Frontal cortex (tissue), 3 donors: ENCODE measurements at regions not wholly inside any gene's neighbourhood (a gene's known extent, or its start where the extent isn't known, plus 50 kb on each side); places are given as distances from the start of the nearest gene placed in this dataset.
A peak's percentile ranks its signal among the peaks of the same experiment; 100 is the strongest.

Source experiments
- DNase-seq, 2 donors: peaks; one replicate each; pipeline ENCODE4 v3.0.0; 2012; ENCODE audit warnings: low spot score in 2 of 2
- FAIRE-seq: peaks from 2 replicates; lab custom pipeline; 2012; peaks lifted over from hg19 to GRCh38; lab: Jason Lieb, UNC
- donor health status: control.
- donor health status: control.
- donor health status: control.

- DNase-seq (no peak), FAIRE-seq (no peak)
Measured at GRCh38 chr3:148315756-148316155, 381.9 kb upstream of the AGTR1 start.

- DNase-seq: no peak
- no peak for FAIRE-seq
Measured at GRCh38 chr3:148318240-148318639, 379.5 kb upstream of the AGTR1 start.

GRCh38 chr3:148319161-148319915 lies 378.4 kb upstream of the AGTR1 start:
- no peak for FAIRE-seq
- no peak for DNase-seq

GRCh38 chr3:148319960-148320359 lies 377.7 kb upstream of the AGTR1 start:
- DNase-seq (no peak), FAIRE-seq (peak; percentile 28)

GRCh38 chr3:148329481-148330235 lies 368.0 kb upstream of the AGTR1 start:
- no peak for DNase-seq
- FAIRE-seq: peak; percentile 94

- FAIRE-seq: no peak
- DNase-seq: no peak
Measured at GRCh38 chr3:148330542-148330941, 367.2 kb upstream of the AGTR1 start.

- no peak for FAIRE-seq
- DNase-seq: no peak
Measured at GRCh38 chr3:148331081-148331846, 366.4 kb upstream of the AGTR1 start.

- FAIRE-seq (no peak), DNase-seq (no peak)
Measured at GRCh38 chr3:148332509-148332908, 365.2 kb upstream of the AGTR1 start.

- DNase-seq: no peak
- FAIRE-seq: no peak
Measured at GRCh38 chr3:148333091-148333490, 364.6 kb upstream of the AGTR1 start.

- no peak for DNase-seq
Measured at GRCh38 chr3:148335612-148336011, 362.1 kb upstream of the AGTR1 start.

GRCh38 chr3:148343416-148343815 lies 354.3 kb upstream of the AGTR1 start:
- FAIRE-seq (no peak), DNase-seq (no peak)

More at GRCh38 chr3:148335612-148336011, 362.1 kb upstream of the AGTR1 start:
- no peak for FAIRE-seq

GRCh38 chr3:148344521-148344920 lies 353.2 kb upstream of the AGTR1 start:
- DNase-seq: no peak
- FAIRE-seq: no peak

GRCh38 chr3:148360051-148360450 lies 337.7 kb upstream of the AGTR1 start:
- FAIRE-seq: no peak
- no peak for DNase-seq

GRCh38 chr3:148366743-148367410 lies 330.8 kb upstream of the AGTR1 start:
- DNase-seq (peak in 1 of 2 donors; percentile 17), FAIRE-seq (peak; percentile 72)

- DNase-seq: no peak
- no peak for FAIRE-seq
Measured at GRCh38 chr3:148367756-148368155, 329.9 kb upstream of the AGTR1 start.

- FAIRE-seq: no peak
- DNase-seq: no peak
Measured at GRCh38 chr3:148369381-148369780, 328.3 kb upstream of the AGTR1 start.

- no peak for FAIRE-seq
- no peak for DNase-seq
Measured at GRCh38 chr3:148372206-148372875, 325.4 kb upstream of the AGTR1 start.

- FAIRE-seq (peak; percentile 15), DNase-seq (no peak)
Measured at GRCh38 chr3:148373961-148374360, 323.7 kb upstream of the AGTR1 start.

- FAIRE-seq (no peak), DNase-seq (peak in 1 of 2 donors; percentile 2)
Measured at GRCh38 chr3:148379763-148380382, 317.8 kb upstream of the AGTR1 start.
